HG03196 (cell line): ENCODE measurements at regions not wholly inside any gene's neighbourhood (a gene's known extent, or its start where the extent isn't known, plus 50 kb on each side); places are given as distances from the start of the nearest gene placed in this dataset.
"Not testable (repeated sequence)": the region's sequence is repeated elsewhere in the genome, so short reads cannot be mapped to it uniquely, and the experiment has no call there.

ENCODE experiments used
- ATAC-seq: cut with Tn5 transposase; IDR thresholded peaks from one replicate; pipeline ENCODE4 v1.9.1; 2021; ENCODE audit not compliant: unreplicated experiment

- no peak for ATAC-seq
These were observed 632.9 kb upstream of the TLE4 start for GRCh38 chr9:78938821-78939220.

GRCh38 chr9:78939311-78940065 lies 632.3 kb upstream of the TLE4 start:
- no peak for ATAC-seq

GRCh38 chr9:78940121-78940855 lies 631.5 kb upstream of the TLE4 start:
- ATAC-seq: no peak

- no peak for ATAC-seq
These were observed 617.5 kb upstream of the TLE4 start for GRCh38 chr9:78954286-78954685.

GRCh38 chr9:78958892-78959291 lies 612.9 kb upstream of the TLE4 start:
- no peak for ATAC-seq

GRCh38 chr9:78962156-78962555 lies 609.6 kb upstream of the TLE4 start:
- ATAC-seq: no peak

GRCh38 chr9:78963911-78964310 lies 607.9 kb upstream of the TLE4 start:
- no peak for ATAC-seq

GRCh38 chr9:78967596-78968217 lies 604.1 kb upstream of the TLE4 start:
- ATAC-seq: no peak

GRCh38 chr9:78970375-78970774 lies 601.4 kb upstream of the TLE4 start:
- no peak for ATAC-seq

GRCh38 chr9:78971540-78971939 lies 600.2 kb upstream of the TLE4 start:
- no peak for ATAC-seq

- ATAC-seq: no peak
These were observed 599.3 kb upstream of the TLE4 start for GRCh38 chr9:78972303-78972999.

- no peak for ATAC-seq
These were observed 597.9 kb upstream of the TLE4 start for GRCh38 chr9:78973907-78974306.

- no peak for ATAC-seq
These were observed 588.9 kb upstream of the TLE4 start for GRCh38 chr9:78982849-78983248.

GRCh38 chr9:78985084-78985738 lies 586.6 kb upstream of the TLE4 start:
- ATAC-seq: no peak

GRCh38 chr9:78986446-78986845 lies 585.3 kb upstream of the TLE4 start:
- no peak for ATAC-seq

- no peak for ATAC-seq
These were observed 582.6 kb upstream of the TLE4 start for GRCh38 chr9:78989031-78989658.

GRCh38 chr9:78994471-78994870 lies 577.3 kb upstream of the TLE4 start:
- ATAC-seq: no peak

GRCh38 chr9:78994974-78995373 lies 576.8 kb upstream of the TLE4 start:
- not testable (repeated sequence) for ATAC-seq

GRCh38 chr9:78997296-78997695 lies 574.5 kb upstream of the TLE4 start:
- no peak for ATAC-seq

GRCh38 chr9:79000230-79001002 lies 571.3 kb upstream of the TLE4 start:
- ATAC-seq: no peak
